Stomach (tissue), 4 donors: ENCODE measurements at regions not wholly inside any gene's neighbourhood (a gene's known extent, or its start where the extent isn't known, plus 50 kb on each side); places are given as distances from the start of the nearest gene placed in this dataset.

Experiments
- CTCF ChIP-seq, 7 experiments: fragments of 450-650 bp in 4 of 7; fragments of 200-600 bp in 3 of 7; sonication (generic) in 3 of 7; IDR thresholded peaks; one replicate each; pipeline ENCODE4 v1.5.1; 2016 to 2019; ENCODE audit warnings: antibody characterized with exemption in 7 of 7, control low read depth in 2 of 7, mild to moderate bottlenecking in 1 of 7
- POLR2AphosphoS5 ChIP-seq, 3 donors: sonication (generic); formaldehyde crosslinking; IDR thresholded peaks; one replicate each; pipeline ENCODE4 v1.6.1; 2016; ENCODE audit warnings: antibody characterized with exemption in 3 of 3

DNA sequence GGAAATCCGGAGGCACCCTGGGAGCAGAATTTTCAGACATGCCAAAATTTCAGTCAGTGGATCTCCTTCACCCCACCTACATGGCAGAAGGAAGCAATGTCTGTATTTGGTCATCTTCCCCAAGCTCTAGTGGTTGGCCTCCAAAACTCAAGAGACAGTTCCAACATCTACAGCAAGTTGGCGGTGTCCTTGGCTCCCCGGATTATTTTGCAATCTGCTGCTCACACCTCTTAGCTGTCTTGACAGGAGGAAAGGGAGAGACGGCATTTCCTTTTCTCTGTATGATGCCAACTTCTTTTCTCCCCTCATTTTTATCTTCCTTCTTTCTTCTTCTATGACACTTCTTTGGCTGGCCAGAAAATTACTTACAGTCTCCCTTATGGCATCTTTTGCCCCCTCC is 159.9 kb downstream of the SUCLA2 start:
- TF ChIP-seq CTCF (IDR thresholded peaks at IDR 0.05) (no peak), POLR2AphosphoS5 (IDR thresholded peaks at IDR 0.05) (no peak)
